Osteoblast (primary cell): ENCODE measurements at regions not wholly inside any gene's neighbourhood (a gene's known extent, or its start where the extent isn't known, plus 50 kb on each side); places are given as distances from the start of the nearest gene placed in this dataset.

Experiments
- DNase-seq: peaks from one replicate; pipeline ENCODE4 v3.0.0; 2011; ENCODE audit warnings: low spot score, mixed read lengths; ENCODE audit not compliant: insufficient read length; ENCODE audit errors: missing footprints
- H2AFZ ChIP-seq: 2 replicates; pipeline ENCODE4 v1.6.0; 2011; ENCODE audit warnings: mild to moderate bottlenecking, low read length
- H3K27ac ChIP-seq: 2 replicates; pipeline ENCODE4 v1.5.1; 2011; ENCODE audit warnings: mild to moderate bottlenecking, low read depth, low read length, moderate library complexity
- H3K27me3 ChIP-seq: 2 replicates; pipeline ENCODE4 v1.6.0; 2012; ENCODE audit warnings: mild to moderate bottlenecking, control low read depth, inconsistent platforms, low read length, moderate library complexity; ENCODE audit not compliant: insufficient read depth
- H3K36me3 ChIP-seq: 2 replicates; pipeline ENCODE4 v1.5.1; 2011; ENCODE audit warnings: mild to moderate bottlenecking, low read length, control low read depth, moderate library complexity; ENCODE audit not compliant: insufficient read depth
- H3K4me1 ChIP-seq: 2 replicates; pipeline ENCODE4 v1.5.1; 2011; ENCODE audit warnings: mild to moderate bottlenecking, low read length, control low read depth, moderate library complexity; ENCODE audit not compliant: insufficient read depth
- H3K4me2 ChIP-seq: 2 replicates; pipeline ENCODE4 v1.6.0; 2011; ENCODE audit warnings: mild to moderate bottlenecking, low read length; ENCODE audit not compliant: insufficient read depth
- H3K4me3 ChIP-seq: fragments of 200-600 bp; sonication (generic); 3 replicates; pipeline ENCODE4 v1.5.1; 2012; ENCODE audit warnings: mild to moderate bottlenecking, low read length, inconsistent platforms; ENCODE audit not compliant: insufficient read depth
- H3K79me2 ChIP-seq: 2 replicates; pipeline ENCODE4 v1.6.0; 2012; ENCODE audit warnings: mild to moderate bottlenecking, low read length, control low read depth, inconsistent platforms; ENCODE audit not compliant: insufficient read depth
- H3K9me3 ChIP-seq: 2 replicates; pipeline ENCODE4 v1.5.1; 2011; ENCODE audit warnings: low read depth, low read length, control low read depth
- H4K20me1 ChIP-seq: 2 replicates; pipeline ENCODE4 v1.6.0; 2012; ENCODE audit warnings: mild to moderate bottlenecking, low read length, control low read depth; ENCODE audit not compliant: insufficient read depth
- TF ChIP-seq, protein P1 (sequence below): IDR thresholded peaks from 2 replicates; pipeline ENCODE4 v1.5.1; 2011; ENCODE audit warnings: mild to moderate bottlenecking, low read depth, low read length, moderate library complexity; ENCODE audit errors: extremely low read depth

DNA sequence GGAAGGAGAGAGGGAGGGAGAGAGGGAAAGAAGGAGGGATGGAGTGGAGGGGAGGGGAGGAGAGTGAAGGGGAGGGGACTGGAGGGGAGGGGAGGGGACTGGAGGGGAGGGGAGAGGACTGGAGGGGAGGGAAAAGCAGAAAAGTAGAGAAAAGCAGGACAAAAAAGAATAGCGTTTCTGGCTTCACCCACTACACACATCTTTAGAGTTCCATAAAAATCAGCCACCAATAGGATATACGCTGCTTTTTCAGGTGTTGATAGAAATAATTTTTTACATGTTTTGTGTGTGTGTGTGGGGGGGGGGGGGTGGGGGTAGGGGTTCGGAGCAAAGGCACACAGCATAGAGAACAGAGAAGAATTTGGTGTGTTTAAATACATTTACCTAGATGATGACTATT is 1259.1 kb downstream of the EPHA7 start:
- TF ChIP-seq, protein P1, sequence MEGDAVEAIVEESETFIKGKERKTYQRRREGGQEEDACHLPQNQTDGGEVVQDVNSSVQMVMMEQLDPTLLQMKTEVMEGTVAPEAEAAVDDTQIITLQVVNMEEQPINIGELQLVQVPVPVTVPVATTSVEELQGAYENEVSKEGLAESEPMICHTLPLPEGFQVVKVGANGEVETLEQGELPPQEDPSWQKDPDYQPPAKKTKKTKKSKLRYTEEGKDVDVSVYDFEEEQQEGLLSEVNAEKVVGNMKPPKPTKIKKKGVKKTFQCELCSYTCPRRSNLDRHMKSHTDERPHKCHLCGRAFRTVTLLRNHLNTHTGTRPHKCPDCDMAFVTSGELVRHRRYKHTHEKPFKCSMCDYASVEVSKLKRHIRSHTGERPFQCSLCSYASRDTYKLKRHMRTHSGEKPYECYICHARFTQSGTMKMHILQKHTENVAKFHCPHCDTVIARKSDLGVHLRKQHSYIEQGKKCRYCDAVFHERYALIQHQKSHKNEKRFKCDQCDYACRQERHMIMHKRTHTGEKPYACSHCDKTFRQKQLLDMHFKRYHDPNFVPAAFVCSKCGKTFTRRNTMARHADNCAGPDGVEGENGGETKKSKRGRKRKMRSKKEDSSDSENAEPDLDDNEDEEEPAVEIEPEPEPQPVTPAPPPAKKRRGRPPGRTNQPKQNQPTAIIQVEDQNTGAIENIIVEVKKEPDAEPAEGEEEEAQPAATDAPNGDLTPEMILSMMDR: no peak
- H3K4me1 ChIP-seq: no peaks in the 10 kb centered on the region
- no peak overlapping the region for H3K4me3 ChIP-seq
- H3K4me2 ChIP-seq: no peak overlapping the region
- H2AFZ ChIP-seq: no peak overlapping the region
- no peaks in the 10 kb centered on the region for H3K9me3 ChIP-seq
- H4K20me1 ChIP-seq: no peaks in the 10 kb centered on the region
- no peaks in the 10 kb centered on the region for H3K36me3 ChIP-seq
- no peaks in the 10 kb centered on the region for H3K27me3 ChIP-seq
- DNase-seq: no peak
- H3K79me2 ChIP-seq: no peaks in the 10 kb centered on the region
- no peak overlapping the region for H3K27ac ChIP-seq

DNA sequence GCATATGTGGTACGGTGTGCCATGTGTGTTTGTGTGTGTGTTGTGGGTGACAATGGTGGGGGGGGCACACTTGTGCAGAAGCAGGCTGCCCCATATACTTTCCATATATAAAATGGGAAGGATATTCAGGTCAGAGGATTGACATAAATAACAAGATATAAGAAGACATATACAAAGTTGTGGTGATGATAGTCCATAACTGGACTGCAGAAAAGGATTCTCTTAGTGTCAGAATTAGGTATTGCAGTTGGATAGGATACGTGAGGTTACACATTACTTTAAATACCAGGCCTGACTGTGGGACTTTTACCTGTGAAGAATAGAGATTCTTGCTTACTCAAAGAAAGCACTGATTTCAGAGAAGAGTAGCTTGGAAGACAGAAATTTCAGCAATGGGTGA is 1260.3 kb downstream of the EPHA7 start:
- Histone ChIP-seq H3K27me3 (no peaks in the 10 kb centered on the region), H3K79me2 (no peaks in the 10 kb centered on the region), H2AFZ (no peak overlapping the region), H3K4me2 (no peak overlapping the region), H3K9me3 (no peaks in the 10 kb centered on the region), H3K4me3 (no peak overlapping the region), H4K20me1 (no peaks in the 10 kb centered on the region), H3K27ac (no peak overlapping the region), H3K4me1 (no peaks in the 10 kb centered on the region), H3K36me3 (no peaks in the 10 kb centered on the region)
- DNase-seq: no peak
- TF ChIP-seq, protein P1: no peak

DNA sequence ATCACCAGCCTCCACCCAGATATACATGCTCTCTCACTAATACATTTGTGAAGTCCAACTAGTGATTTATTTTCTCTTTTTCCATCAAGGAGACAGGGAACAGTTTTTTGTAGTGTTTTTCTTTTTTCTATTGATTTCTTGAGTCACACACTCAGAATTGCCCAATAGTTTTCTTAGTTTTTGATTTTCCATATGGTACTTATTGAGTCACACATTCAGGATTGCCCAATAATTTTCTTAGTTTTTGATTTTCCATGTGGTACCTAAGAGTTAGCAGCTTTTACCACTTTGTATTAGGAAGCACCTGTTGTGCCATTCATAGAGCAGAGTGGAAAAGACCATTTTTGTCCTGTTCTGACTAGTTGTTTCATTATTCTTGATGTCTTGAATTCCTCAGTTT is 1268.8 kb downstream of the EPHA7 start:
- Histone ChIP-seq H3K4me1 (no peaks in the 10 kb centered on the region), H3K27ac (no peak overlapping the region), H3K27me3 (no peaks in the 10 kb centered on the region), H4K20me1 (no peaks in the 10 kb centered on the region), H3K36me3 (no peaks in the 10 kb centered on the region), H3K79me2 (no peaks in the 10 kb centered on the region), H3K9me3 (no peaks in the 10 kb centered on the region), H3K4me3 (no peak overlapping the region), H2AFZ (no peak overlapping the region), H3K4me2 (no peak overlapping the region)
- no peak for DNase-seq
- TF ChIP-seq, protein P1: no peak

DNA sequence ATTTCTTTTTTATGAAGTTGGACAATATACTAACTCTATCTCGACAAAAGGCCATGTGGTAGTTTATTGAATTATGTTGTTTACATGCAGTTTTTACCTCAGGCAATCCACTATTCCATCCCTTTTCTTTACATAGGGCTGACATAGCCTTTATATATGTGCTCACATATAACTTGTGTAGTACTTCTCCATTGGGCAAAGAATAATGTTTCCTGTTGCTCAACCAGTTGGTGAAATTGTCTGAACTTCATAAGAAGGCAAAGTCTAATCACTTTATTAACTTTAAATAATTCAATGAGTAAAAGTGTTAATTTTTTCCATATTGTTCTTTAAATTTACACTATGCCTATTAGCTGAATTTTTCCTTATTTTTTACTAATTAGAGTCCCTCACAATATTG is 1272.1 kb downstream of the EPHA7 start:
- TF ChIP-seq, protein P1: no peak
- no peak overlapping the region for H3K4me3 ChIP-seq
- no peaks in the 10 kb centered on the region for H4K20me1 ChIP-seq
- no peak overlapping the region for H2AFZ ChIP-seq
- H3K27me3 ChIP-seq: no peaks in the 10 kb centered on the region
- DNase-seq: no peak
- H3K36me3 ChIP-seq: no peaks in the 10 kb centered on the region
- H3K4me1 ChIP-seq: no peaks in the 10 kb centered on the region
- H3K4me2 ChIP-seq: no peak overlapping the region
- H3K27ac ChIP-seq: no peak overlapping the region
- H3K79me2 ChIP-seq: no peaks in the 10 kb centered on the region
- H3K9me3 ChIP-seq: no peaks in the 10 kb centered on the region
